ENCODE measurements at regions not wholly inside any gene's neighbourhood (a gene's known extent, or its start where the extent isn't known, plus 50 kb on each side); places are given as distances from the start of the nearest gene placed in this dataset.

DNA sequence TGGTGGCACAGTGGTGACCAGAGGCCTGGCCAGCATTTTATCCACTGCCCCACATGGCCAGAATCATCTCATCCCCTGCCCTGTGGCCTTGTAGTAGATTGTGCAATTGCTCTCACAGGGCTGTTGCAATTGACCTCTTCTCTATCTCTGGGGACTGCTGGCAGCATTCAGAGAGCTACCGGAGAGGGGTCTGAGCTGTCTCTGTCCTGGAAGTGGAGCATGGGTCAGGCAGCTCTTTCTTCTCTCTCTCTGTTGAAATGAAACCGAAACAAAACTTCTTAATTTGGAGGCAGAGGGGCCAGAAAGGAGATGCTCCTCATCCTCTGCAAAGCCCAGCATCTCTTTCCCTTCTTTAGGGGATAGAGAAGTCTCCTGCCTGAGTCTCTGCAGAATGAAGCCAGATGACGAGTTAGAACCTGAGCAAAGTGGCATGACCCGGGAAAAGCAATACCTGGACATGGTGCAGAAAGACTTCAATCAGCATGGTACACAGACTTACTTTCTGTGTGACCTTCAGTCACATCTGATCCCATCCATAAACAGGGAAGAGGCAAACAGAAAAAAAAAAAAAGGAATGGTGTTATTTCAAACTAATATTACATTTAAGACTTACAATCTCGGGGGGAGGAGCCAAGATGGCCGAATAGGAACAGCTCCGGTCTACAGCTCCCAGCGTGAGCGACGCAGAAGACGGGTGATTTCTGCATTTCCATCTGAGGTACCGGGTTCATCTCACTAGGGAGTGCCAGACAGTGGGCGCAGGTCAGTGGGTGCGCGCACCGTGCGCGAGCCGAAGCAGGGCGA, 144.5 kb upstream of the BCL6 start:
- TF ChIP-seq, protein P1, sequence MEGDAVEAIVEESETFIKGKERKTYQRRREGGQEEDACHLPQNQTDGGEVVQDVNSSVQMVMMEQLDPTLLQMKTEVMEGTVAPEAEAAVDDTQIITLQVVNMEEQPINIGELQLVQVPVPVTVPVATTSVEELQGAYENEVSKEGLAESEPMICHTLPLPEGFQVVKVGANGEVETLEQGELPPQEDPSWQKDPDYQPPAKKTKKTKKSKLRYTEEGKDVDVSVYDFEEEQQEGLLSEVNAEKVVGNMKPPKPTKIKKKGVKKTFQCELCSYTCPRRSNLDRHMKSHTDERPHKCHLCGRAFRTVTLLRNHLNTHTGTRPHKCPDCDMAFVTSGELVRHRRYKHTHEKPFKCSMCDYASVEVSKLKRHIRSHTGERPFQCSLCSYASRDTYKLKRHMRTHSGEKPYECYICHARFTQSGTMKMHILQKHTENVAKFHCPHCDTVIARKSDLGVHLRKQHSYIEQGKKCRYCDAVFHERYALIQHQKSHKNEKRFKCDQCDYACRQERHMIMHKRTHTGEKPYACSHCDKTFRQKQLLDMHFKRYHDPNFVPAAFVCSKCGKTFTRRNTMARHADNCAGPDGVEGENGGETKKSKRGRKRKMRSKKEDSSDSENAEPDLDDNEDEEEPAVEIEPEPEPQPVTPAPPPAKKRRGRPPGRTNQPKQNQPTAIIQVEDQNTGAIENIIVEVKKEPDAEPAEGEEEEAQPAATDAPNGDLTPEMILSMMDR (conservative IDR thresholded peaks at IDR 0.05; ENCODE audit: low read length): no peak
- no peak for TF ChIP-seq EZH2phosphoT487 (IDR thresholded peaks at IDR 0.05; ENCODE audit: borderline replicate concordance, low read depth, low read length)
